CD4-positive, alpha-beta T cell treated with Interleukin-17A for 4 hours (primary cell): ENCODE measurements at regions not wholly inside any gene's neighbourhood (a gene's known extent, or its start where the extent isn't known, plus 50 kb on each side); places are given as distances from the start of the nearest gene placed in this dataset.

Source experiments
- DNase-seq: peaks from one replicate; pipeline ENCODE4 v3.0.0-alpha.2; 2020; ENCODE audit warnings: mixed read lengths

GRCh38 chr1:80448081-80448480 is 1352.7 kb upstream of the ADGRL2 start:
- DNase-seq, result no peak

- no peak for DNase-seq
Measured at GRCh38 chr1:80447526-80447925, 1353.2 kb upstream of the ADGRL2 start.

GRCh38 chr1:80445033-80445432 is 1355.7 kb upstream of the ADGRL2 start:
- no peak for DNase-seq

- DNase-seq, result no peak
Measured at GRCh38 chr1:80444171-80444570, 1356.6 kb upstream of the ADGRL2 start.

GRCh38 chr1:80441664-80442063 is 1359.1 kb upstream of the ADGRL2 start:
- DNase-seq, result no peak

- no peak for DNase-seq
Measured at GRCh38 chr1:80436851-80437250, 1363.9 kb upstream of the ADGRL2 start.

- no peak for DNase-seq
Measured at GRCh38 chr1:80427881-80428280, 1372.9 kb upstream of the ADGRL2 start.

GRCh38 chr1:80424249-80424648 is 1376.5 kb upstream of the ADGRL2 start:
- no peak for DNase-seq

GRCh38 chr1:80418134-80418533 is 1382.6 kb upstream of the ADGRL2 start:
- DNase-seq, result no peak

GRCh38 chr1:80417671-80418070 is 1383.1 kb upstream of the ADGRL2 start:
- DNase-seq, result no peak

- DNase-seq, result no peak
Measured at GRCh38 chr1:80413969-80414368, 1386.8 kb upstream of the ADGRL2 start.

GRCh38 chr1:80410233-80410632 is 1390.5 kb upstream of the ADGRL2 start:
- DNase-seq, result no peak

GRCh38 chr1:80403471-80403893 is 1397.0 kb upstream of the ADGRL4 start:
- no peak for DNase-seq

- DNase-seq, result no peak
Measured at GRCh38 chr1:80402625-80403024, 1396.1 kb upstream of the ADGRL4 start.

GRCh38 chr1:80401757-80402156 is 1395.2 kb upstream of the ADGRL4 start:
- DNase-seq, result no peak

- no peak for DNase-seq
Measured at GRCh38 chr1:80392529-80392928, 1386.0 kb upstream of the ADGRL4 start.

- no peak for DNase-seq
Measured at GRCh38 chr1:80385650-80386049, 1379.1 kb upstream of the ADGRL4 start.

- no peak for DNase-seq
Measured at GRCh38 chr1:80384959-80385358, 1378.4 kb upstream of the ADGRL4 start.

- no peak for DNase-seq
Measured at GRCh38 chr1:80384083-80384830, 1377.7 kb upstream of the ADGRL4 start.

GRCh38 chr1:80375662-80376061 is 1369.1 kb upstream of the ADGRL4 start:
- DNase-seq, result no peak

- no peak for DNase-seq
Measured at GRCh38 chr1:80375109-80375508, 1368.6 kb upstream of the ADGRL4 start.

GRCh38 chr1:80369780-80370179 is 1363.2 kb upstream of the ADGRL4 start:
- no peak for DNase-seq

- DNase-seq, result no peak
Measured at GRCh38 chr1:80367058-80367457, 1360.5 kb upstream of the ADGRL4 start.

GRCh38 chr1:80365359-80366021 is 1359.0 kb upstream of the ADGRL4 start:
- no peak for DNase-seq
